Stimulated activated CD4-positive, alpha-beta T cell treated with anti-CD3 and anti-CD28 coated beads, Interleukin-4, amount 100 ng/mL, for 24 hours (primary cell): ENCODE measurements at regions not wholly inside any gene's neighbourhood (a gene's known extent, or its start where the extent isn't known, plus 50 kb on each side); places are given as distances from the start of the nearest gene placed in this dataset.
"Not testable (repeated sequence)": the region's sequence is repeated elsewhere in the genome, so short reads cannot be mapped to it uniquely, and the experiment has no call there.

ENCODE experiments used
- DNase-seq: peaks from one replicate; pipeline ENCODE4 v3.0.0-alpha.2; 2020

DNA sequence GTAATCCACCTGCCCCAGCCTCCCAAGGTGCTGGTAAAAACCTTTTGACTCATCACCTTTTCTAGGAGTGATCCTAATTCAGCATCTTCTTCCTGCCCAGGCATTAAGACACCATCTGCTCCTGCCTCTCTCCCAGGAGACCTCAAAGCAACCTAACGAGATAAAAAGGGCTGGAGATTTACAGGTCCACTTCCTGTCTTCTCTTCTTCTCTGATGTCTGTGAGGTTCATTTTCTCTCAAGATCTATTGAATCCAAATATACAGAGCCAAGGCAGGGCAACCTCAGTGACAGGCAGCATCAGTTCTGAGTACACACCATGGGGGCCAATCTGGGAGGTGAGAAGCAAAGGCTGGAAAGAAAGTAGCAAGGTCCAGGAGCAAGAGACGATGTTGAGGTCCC, 219.4 kb downstream of the SETD4 start:
- DNase-seq: no peak

DNA sequence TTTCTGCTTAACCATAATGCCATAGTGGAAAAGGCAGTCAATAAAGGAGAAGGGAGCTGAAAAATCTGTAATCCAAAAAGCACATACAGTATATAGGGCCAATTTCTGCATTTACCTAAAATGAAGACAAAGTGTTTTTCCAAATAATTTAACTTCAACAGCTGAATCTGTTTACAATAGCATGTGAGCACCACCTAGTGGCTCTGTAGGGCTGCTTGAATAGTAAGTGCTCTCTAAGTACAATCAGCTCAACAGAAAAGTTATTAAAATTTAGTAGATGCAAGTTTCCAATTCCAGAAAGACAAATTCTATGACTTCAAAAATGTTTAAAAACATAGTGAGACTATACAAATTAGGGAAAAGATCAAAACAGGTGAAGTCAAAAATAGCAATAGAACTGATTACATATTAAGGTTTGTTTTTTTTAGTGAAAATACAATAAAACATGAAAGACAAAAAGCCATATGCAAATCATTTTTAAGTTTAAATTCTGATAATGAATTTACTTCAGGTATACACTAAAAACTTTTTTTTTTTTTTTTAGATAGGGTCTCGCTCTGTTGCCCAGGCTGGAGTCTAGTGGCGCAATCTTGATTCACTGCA, 220.0 kb downstream of the SETD4 start:
- peak; percentile 72 for DNase-seq

DNA sequence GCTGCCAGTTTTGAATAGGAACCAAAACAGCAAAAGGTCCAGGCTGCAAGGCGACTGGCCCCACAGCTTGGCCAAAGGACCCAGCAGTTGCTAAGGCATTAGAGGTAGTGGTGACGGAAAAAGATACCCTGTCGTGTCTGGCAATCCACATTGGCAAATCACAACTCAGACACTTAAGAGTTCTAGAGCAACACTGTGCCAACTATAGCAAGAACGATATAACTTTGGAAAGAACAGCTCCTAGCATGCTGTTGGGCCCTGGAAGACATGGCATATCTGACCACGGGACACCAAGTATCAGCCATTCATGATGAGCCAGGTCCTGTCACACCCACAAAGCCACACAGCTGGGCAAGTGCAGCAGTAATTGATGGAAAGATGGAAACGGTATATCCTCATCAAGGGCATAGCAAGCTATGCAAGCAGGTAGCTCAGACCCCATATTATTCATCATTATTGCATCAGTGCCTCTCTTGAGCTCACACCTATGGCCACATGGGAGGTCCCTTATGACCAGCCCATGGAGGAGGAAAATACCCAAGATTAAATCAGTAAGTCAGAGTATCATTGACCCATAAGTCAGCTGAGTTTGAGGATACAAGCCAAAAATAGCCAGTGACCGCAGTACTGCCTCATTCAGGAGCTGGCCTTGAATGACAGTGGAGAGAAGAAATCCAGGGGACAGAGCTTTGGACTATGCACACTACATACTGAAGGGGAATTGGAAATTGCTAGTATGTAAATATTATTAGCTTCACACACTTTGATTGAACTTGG, 221.2 kb downstream of the SETD4 start:
- no peak for DNase-seq

DNA sequence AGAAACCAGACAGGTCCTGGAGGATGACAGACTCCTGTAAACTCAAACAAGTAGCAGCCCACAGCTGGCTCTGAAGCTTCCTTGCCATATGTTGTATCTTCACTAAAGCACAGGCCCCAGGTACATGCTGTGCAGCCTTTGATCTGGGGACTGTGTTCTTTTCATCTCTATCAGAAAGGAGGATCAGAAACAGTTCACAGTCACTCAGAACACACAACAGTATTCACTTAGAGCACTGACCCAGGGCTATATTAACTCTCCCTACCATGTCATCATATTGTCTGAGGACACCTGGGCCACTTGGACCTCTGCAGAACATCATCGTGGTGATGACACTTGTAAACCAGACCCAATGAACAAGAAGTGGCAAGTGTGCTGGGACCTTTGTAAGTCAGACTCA, 222.0 kb downstream of the SETD4 start:
- DNase-seq: no peak

DNA sequence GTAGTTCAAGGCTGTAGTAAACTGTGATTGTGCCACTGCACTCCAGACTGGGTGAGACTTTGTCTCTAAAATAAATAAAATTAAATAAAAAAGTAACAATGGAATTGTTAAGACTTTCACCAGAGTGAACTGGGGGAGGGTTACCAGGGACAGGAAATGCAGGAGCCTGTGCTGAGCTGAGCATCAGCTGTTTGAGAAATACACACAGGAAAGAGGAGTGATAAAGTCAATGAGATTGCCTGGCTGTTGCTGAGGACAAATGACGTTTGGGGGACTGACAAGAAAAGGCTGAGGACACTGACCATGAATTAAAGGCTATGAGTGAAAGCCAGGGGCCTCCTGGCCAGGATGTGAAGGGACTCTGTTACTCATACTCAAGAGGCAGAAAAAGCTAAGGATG, 226.3 kb downstream of the SETD4 start:
- no peak for DNase-seq

DNA sequence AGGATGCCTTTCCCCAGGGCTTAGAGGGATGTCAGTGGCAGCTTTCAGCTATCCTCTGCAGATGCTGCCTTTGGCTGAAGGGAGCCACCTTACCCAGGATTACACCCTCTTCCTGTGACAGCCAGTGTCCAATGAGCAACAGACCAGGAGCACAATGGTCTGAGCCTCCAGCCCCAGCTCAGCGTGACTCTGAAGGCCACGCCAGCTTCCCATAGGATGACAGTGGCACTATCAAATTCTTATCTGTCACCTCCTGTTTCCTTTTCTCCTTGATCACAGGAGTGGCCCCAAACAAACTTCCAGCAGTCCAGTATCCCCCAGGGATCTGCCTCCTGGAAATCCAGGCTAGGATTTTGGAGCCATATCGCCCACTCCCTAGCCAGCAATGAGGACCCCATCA, 226.9 kb downstream of the SETD4 start:
- DNase-seq: no peak

DNA sequence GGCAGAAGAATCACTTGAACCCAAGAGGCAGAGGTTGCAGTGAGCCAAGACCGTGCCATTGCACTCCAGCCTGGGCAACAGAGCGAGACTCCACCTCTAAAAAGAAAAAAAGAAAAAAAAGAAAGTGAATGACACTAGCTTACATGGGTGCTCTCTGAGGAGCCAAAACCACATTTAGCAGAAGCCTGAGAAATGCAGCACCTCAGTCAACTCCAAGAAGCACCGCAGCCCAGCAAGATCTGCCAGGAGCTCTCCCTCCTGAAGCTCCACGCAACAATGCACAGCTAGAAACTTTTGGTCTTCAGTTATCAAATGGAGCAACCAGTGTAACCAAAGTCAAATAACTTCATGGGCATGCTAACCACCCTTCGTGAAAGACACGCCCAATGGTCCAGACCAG, 229.1 kb downstream of the SETD4 start:
- no peak for DNase-seq

DNA sequence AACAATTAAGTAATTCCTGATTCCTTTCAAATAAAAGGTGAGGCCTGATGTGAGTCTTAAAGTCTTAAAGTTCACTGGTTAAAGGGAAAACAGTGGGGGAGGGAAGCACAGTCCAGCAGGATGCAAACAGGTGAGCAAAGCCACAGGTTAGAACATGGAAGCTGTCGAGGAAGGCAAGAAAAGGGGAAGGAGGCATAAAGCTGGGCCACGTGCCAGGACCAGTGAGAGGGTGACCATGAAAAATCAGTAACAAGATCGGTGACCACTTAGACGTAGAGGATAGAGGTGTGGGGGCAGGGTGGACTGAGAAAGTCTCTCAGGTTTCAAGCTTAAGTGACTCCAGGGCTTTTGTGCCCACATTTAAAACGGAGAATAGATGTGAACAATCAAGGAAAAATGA, 231.3 kb downstream of the SETD4 start:
- DNase-seq: no peak

DNA sequence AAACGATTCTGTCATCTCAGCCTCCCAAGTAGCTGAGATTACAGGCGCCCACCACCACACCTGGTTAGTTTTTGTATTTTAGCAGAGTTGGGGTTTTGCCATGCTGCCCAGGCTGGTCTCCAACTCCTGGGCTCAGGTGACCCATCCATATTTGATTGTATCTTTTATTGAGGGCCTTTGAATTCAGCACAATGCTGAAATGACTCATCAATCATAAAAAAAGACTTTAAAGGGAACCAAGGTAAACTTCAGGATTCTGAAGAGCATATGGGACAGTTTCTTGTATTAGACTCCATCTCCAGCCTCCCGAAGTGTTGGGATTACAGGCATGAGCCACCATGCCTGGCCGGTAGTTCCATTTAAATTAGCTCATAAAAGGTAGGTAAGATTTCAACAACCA, 232.2 kb downstream of the SETD4 start:
- DNase-seq: no peak

DNA sequence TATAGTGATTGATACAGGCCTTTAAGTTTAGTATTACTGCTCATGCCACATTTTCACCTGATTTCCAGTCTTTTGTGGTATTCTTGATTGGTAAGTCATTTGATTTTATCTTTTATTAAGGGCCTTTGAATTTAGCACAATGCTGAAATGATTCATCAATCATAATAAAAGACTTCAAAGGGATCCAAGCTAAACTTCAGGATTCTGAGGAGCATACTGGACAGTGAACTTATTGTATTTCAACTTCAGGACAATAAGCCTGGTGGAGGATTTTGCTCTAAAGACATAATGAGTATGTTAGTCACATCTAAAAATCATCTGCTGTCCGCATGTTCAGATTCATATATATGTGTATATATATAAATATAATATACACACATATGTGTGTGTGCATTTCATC, 233.3 kb downstream of the SETD4 start:
- no peak for DNase-seq

DNA sequence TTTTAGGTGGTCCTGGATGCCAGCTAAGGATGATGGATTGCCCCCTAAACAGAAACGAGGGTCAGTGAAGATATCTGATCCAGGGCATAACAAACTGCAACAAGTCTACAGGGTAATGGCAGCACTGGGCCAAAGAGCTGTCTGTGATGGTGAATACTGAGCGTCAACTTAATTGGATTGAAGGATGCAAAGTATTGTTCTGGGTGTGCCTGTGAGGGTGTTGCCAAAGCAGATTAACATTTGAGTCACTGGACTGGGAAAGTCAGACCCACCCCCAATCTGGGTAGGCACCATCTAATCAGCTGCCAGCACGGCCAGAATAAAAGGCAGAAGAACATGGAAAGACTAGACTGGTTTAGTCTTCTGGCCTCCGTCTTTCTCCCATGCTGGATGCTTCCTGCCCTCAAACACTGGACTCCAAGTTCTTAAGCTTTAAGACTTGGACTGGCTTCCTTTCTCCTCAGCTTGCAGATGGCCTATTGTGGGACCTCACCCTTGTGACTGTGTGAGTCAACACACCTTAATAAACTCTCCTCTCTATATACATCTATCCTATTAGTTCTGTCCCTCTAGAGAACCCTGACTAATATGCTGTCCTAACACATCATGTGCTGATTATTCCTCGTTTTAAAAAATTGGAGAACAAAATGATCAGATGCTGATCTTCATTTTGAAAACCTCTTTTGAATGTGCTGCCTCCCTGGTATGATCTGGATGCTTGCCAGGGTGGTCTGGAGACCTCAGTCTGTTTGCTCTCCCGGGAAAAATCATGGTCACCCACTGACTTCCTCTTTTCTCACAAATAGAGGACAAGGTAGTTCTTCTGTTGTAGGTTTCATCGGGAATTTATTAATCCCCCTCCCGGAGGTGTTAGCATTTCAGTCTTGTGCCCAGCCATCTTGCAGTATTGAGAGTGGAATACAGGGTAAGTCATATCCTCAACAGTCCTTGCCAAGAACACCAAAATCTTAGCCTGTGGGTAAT, 234.7 kb downstream of the SETD4 start:
- no peak for DNase-seq

DNA sequence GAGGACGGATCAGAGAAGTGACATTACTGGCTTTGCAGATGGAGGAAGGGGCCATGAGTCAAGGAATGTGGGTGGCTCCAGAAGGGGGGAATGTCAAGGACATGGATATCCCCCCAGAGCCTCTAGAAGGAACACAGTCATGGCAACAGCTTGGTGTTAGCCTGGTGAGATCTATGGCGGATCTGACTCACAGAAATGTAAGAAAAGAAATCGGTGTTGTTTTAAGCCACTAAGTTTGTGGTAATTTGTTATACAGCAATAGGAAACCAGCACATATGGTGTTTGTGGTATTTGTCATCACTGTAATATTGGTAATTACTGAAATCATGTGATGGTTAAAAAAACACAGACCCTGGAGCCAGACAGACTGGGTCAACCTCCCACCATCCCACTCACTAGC, 236.2 kb downstream of the SETD4 start:
- no peak for DNase-seq

DNA sequence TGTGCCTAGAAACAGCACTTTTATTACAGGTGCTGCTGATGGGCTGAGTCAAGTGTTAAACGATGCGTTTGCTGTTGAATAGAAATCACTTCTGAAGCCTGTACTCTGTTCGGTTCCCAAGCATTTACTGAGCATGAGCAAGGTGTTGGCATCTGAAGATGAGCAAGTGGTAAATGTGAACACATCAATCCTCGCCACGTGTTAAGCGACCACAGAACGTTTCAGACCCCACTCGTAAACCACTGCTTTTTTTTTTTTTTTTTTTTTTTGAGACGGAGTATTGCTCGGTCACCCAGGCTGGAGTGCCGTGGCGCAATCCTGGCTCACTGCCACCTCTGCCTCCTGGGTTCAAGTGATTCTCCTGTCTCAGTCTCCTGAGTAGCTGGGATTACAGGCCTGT, 241.2 kb downstream of the SETD4 start:
- DNase-seq: no peak

DNA sequence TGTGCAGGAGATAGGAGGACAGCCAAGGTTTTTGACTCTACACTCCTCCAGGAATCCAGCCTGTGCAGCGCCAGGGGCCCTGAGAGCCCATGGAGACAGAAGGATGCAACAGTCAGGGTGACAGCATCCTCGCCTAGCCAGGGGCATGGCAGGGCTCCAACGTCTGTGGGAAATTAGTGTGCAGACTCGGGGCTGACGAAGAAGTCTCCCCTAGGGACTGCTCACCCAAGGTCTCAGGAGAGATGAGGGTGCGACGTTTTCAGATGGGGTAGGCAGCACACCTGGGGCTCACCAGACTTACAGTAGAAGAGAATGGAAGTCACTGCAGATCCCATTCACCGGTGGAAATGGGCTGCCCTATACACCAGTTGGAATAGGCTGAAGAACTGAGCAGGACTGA, 241.7 kb downstream of the SETD4 start:
- DNase-seq: no peak

DNA sequence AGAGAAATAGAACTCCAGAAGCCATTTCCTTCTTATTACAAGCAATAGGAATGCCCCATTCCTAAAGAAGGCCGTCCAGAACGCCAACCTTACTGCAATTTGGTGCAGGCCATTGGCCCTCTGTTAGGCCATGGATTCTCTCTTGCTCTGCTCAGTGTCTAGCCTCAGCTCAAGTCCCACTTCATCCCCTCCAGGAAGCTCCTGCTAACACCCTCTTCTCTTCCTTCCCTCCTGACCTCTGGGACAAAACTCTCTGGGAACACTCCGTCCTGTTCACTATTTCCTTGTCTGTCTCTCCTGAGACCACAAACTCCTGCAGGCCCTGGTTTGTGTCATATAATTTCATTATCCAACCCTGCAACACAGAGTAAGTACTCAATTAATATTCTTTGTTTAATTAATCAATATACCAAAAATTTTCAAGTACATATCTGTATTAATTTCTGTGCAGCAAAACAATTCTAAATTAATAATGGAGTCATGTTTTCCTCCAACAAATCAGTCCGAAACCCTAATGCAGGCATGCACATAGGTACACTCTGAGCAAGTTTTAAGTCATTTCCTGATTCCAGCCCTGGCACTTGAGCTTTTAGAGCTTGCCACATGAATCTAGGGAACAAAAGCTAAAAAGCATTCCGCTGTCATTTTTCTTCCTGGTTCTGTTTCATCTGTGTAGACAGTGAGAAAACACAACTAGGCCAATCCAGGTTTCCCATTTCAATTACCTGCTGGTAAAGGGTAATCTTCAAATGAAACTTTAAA, 245.3 kb downstream of the SETD4 start:
- no peak for DNase-seq

DNA sequence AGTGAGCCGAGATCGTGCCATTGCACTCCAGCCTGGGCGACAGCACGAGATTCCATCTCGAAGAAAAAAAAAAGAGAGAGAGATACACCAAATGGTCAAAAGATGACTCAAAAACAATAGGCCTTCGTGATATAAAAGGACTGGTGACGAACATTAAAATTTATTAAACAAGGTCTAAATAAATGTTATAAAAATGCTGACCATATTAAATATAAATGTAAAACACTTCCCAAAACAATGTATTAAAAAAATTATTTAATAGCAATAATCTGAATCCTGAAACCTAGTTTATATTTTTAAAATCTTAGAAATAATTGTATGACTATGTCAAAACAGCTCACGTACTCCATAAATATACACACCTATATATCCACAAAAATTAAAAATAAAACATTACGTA, 247.6 kb downstream of the SETD4 start:
- no peak for DNase-seq

DNA sequence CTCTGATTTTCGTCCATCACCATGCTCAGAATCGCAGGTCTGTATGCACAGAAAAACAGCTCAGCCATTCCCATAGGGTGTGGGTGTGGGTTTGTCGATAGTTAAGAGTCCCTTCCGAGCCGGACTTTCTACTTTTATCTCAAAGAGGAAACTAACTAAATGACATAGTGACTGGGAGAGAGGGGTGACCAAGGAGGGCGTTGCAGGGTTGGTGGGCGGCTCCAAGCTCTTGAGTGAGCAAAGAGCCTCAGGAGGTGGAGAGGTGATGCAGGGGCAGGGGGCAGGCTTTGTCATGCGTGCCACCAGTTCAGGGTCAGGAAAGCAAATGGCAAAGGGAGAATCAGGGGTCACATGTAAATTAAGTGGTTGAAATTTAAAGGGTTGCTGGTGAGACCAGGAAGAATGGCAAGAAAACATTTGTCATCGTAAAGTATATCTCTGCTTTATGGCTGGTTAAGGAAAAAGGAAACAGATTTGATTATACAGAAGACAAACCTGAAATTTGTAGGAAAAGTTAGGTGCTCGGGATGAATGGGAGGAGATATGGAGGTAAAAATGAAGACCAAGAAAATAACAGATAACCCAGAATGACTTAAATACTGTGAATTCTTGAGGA, 249.0 kb downstream of the SETD4 start:
- DNase-seq: no peak

DNA sequence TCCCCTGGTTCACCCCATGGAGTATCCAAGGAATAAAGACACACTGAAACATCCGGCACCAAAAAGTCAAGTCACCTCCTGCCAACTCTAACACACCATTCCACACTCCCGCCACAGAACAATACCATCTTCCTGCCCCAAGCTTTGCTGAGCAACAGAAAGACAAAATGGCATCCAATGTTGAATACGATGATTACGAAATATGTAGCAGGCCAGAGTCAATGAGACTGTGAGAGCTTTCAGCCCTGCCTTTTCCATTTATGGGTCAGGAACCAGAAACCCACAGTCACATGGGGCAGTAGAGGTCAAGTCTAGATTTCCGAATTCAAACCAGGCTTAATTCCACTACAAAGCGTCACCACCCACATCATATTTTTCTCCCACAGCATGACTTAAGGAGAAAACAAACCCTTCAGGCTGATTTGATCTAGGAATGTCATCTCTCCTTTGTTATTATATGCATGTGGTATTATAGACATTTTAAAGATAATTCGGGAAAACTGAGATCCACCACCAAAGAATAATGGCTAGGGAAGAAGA, 249.8 kb downstream of the SETD4 start:
- DNase-seq: no peak

DNA sequence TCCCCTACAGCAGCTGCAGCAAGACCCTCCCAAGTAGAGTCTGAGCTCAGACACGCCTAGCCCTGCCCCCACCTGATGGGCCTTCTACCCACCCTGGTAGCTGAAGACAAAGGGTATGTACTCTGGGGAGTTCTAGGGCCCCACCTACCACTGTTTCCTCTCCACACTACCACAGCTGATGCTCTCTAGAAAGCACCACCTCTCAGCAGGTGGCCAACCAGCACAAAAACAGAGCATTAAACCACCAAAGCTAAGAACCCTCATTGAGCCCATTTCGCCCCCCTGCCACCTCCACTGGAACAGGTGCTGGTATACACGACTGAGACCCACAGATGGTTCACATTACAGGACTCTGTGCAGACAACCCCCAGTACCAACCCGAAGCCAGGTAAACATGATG, 258.9 kb downstream of the SETD4 start:
- no peak for DNase-seq

DNA sequence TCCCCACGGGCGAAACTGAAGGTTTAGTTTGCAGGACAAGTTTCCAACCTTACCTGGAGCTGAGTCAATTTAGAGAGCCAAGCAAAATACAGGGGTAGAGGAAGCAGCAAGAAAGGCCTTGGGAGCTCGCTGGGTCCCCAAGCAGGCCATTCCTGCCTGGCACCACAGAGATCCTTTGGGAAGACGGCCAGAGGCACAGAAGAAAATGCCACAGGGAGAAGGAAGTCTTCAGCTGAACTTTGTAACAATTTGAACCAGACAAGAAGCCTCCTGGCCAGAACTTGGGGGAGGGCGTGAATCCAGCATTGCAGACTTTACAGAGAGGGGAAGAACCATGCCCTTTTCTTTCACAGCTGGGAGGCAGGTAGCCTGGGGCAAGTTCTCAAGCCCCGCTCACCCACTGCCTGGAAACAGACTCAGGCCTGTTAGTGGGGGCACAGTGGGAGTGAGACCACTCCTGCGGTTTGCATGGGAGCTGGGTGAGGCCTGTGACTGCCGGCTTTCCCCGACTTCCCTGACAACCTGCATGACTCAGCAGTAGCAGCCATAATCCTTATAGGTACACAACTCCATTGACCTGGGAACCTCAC, 259.4 kb downstream of the SETD4 start:
- not testable (repeated sequence) for DNase-seq

DNA sequence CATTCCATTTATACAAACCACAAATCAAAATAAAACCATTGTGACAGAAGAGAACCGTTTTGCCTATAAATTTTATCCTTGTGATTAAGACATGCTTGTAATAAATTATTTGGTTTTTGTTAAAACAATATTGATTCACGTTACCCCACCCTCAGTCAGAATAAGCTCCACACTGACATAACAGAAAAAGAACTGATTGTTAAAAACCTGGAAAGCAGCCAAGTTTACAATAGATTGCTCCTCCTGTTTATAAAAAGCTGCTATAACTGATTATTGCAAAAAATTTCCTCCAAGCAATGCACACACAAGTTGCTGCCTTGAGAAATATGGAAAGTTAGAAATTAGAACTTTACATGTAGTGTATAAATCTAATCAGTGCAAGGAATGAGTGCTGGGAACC, 263.5 kb downstream of the SETD4 start:
- DNase-seq: no peak

DNA sequence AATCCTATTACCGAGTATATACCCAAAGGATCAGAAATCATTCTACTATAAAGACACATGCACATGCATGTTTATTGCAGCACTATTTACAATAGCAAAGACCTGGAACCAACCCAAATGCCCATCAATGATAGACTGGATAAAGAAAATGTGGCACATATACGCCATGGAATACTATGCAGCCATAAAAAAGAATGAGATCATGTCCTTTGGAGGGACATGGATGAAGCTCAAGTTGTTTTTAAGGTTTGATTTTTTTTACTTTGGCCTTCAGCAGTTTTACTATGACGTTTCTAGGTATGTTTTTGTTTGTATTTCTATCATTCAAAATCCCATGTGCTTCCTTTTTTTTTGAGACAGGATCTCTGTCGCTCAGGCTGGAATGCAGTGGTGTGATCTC, 265.8 kb downstream of the SETD4 start:
- not testable (repeated sequence) for DNase-seq
